ENCODE measurements at regions not wholly inside any gene's neighbourhood (a gene's known extent, or its start where the extent isn't known, plus 50 kb on each side); places are given as distances from the start of the nearest gene placed in this dataset.

GRCh38 chr1:74842726-74843125 lies 109.8 kb downstream of the TYW3 start:
- TF ChIP-seq NKX3-1 (CRISPR knock-in tag; IDR thresholded peaks at IDR 0.05), result no peak
- no peak for TF ChIP-seq DNMT1 (CRISPR knock-in tag; IDR thresholded peaks at IDR 0.05)
